NB4 (cell line): ENCODE measurements at regions not wholly inside any gene's neighbourhood (a gene's known extent, or its start where the extent isn't known, plus 50 kb on each side); places are given as distances from the start of the nearest gene placed in this dataset.

Experiments used
- CTCF ChIP-seq: IDR thresholded peaks from one replicate; pipeline ENCODE4 v1.5.1; 2012; ENCODE audit warnings: low read depth, low read length
- MAX ChIP-seq: IDR thresholded peaks from 2 replicates; pipeline ENCODE4 v1.6.1; 2011; ENCODE audit warnings: low read depth, low read length
- POLR2A ChIP-seq: IDR thresholded peaks from 2 replicates; pipeline ENCODE4 v1.6.1; 2011; ENCODE audit warnings: mild to moderate bottlenecking; ENCODE audit not compliant: insufficient read length; ENCODE audit errors: extremely low read depth

GRCh38 chr2:9149388-9149660, 57.3 kb upstream of the ASAP2 start:
- TF ChIP-seq MAX: no peak
- no peak for TF ChIP-seq CTCF
- TF ChIP-seq POLR2A: no peak
